ENCODE measurements at regions not wholly inside any gene's neighbourhood (a gene's known extent, or its start where the extent isn't known, plus 50 kb on each side); places are given as distances from the start of the nearest gene placed in this dataset.

GRCh38 chr3:95707268-95707667 lies 1107.1 kb upstream of the EPHA6 start:
- TF ChIP-seq EZH2 (IDR thresholded peaks at IDR 0.05; ENCODE audit: borderline replicate concordance) (no peak), CTCF (IDR thresholded peaks at IDR 0.05; ENCODE audit: poor library complexity) (no peak), EZH2phosphoT487 (IDR thresholded peaks at IDR 0.05; ENCODE audit: low read depth, severe bottlenecking, unreplicated experiment) (no peak)
